ENCODE measurements at regions not wholly inside any gene's neighbourhood (a gene's known extent, or its start where the extent isn't known, plus 50 kb on each side); places are given as distances from the start of the nearest gene placed in this dataset.

DNA sequence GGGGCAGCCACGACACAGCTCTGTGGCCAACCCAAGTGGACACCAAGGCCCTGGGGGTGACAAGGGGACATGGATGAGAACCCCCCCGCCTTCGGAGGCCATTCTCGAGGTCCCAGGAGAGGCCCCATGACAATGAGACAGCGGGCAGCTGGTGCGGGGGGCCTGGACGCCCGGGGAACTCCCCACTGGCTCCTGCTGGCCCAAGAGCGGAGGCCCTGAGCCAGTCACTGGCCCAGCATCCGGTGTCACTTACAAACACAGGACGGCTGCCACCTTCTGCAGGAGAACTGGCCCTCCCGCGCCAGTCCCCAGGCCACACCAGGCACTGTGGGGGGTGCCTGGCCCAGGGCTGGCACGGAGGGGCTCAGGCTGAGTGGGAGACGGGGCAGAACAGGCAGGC lies 51.4 kb downstream of the NCOR2 start:
- ChIA-PET CTCF (no interaction called here), POLR2A (ENCODE audit: unreplicated experiment) (no interaction called here)
- H3K9me3 ChIP-seq (ENCODE audit: low read length), result no peaks in the 10 kb centered on the region
- ATAC-seq (no peak), DNase-seq (no peak)
- no peaks in the 10 kb centered on the region for H3K36me3 ChIP-seq (ENCODE audit: low read depth, low read length)
- H3K79me2 ChIP-seq (ENCODE audit: low read length), result peaks cover 77% of the 10 kb centered on the region
- no peak overlapping the region for H3K4me3 ChIP-seq (ENCODE audit: low read length)
- intact Hi-C loops (cut with micrococcal nuclease), result loop anchor here (5.0 kb wide), 1 partner anchor 231 kb away; no protein-coding TSS in a partner anchor
- H3K4me1 ChIP-seq (ENCODE audit: insufficient read depth, low read length), result peaks cover 68% of the 10 kb centered on the region
- H3K9me2 ChIP-seq (replicated peaks; ENCODE audit: low read length), result no peaks in the 10 kb centered on the region
- peaks cover 25% of the 10 kb centered on the region; the same call in 1 of the 2 replicates for H4K20me1 ChIP-seq (ENCODE audit: low read length)
- H3K27ac ChIP-seq (ENCODE audit: low read length), result no peak overlapping the region
- no peaks in the 10 kb centered on the region for H3K27me3 ChIP-seq (ENCODE audit: low read length)
- no peak overlapping the region for H2AFZ ChIP-seq (ENCODE audit: low read length)
- TF ChIP-seq, protein P1, sequence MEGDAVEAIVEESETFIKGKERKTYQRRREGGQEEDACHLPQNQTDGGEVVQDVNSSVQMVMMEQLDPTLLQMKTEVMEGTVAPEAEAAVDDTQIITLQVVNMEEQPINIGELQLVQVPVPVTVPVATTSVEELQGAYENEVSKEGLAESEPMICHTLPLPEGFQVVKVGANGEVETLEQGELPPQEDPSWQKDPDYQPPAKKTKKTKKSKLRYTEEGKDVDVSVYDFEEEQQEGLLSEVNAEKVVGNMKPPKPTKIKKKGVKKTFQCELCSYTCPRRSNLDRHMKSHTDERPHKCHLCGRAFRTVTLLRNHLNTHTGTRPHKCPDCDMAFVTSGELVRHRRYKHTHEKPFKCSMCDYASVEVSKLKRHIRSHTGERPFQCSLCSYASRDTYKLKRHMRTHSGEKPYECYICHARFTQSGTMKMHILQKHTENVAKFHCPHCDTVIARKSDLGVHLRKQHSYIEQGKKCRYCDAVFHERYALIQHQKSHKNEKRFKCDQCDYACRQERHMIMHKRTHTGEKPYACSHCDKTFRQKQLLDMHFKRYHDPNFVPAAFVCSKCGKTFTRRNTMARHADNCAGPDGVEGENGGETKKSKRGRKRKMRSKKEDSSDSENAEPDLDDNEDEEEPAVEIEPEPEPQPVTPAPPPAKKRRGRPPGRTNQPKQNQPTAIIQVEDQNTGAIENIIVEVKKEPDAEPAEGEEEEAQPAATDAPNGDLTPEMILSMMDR (conservative IDR thresholded peaks at IDR 0.05; ENCODE audit: low read depth, low read length), result no peak
- no peak for TF ChIP-seq EZH2phosphoT487 (IDR thresholded peaks at IDR 0.05; ENCODE audit: borderline replicate concordance, low read length)
- no peak for TF ChIP-seq EZH2 (IDR thresholded peaks at IDR 0.05; ENCODE audit: low read length, unreplicated experiment)
- H3K4me2 ChIP-seq (ENCODE audit: low read length), result no peak overlapping the region
- no peak overlapping the region for H3K9ac ChIP-seq (ENCODE audit: low read length)
- BruUV-seq (replicated peaks), result no TSS peak
- peaks cover 7% of the 10 kb centered on the region for H3F3A ChIP-seq (ENCODE audit: low read length, unreplicated experiment)

DNA sequence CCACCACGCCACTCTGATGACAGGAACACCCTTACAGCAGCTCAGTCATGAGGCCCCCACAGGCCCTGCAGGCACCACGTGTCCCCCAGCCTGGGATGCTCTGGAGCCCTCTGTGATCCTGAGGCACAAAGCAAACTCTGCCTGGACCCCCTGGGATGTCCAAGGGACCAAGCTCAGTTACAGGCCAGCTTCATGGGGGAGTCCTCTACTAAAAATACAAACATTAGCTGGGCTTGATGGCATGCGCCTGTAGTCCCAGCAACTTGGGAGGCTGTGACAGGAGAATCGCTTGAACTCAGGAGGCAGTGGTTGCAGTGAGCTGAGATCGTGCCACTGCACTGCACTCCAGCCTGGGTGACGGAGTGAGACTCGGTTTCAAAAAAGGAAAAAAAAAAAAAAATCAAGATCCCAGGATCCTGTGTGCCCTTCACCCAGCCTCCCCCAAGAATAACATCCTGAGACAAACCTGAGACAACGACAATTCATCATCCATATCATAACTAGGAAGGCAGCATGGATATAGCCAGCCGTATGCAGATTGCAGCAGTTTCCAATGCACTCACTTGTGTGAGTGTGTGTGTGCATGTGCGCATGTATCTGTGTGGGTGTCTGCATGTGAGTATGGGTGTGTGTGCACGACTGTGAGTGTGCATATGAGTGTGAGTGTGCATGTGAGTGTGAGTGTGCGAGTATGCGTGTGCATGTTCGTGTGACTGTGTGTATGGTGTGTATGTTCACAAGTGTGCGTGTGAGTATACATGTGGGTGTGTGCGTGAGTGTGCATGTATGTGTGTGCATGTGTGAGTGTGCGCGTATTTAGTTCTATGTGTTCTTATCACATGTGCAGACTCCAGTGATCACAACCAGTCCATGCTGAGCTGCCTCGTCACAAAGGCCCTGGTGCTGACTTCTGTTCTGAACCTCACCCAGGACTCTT lies 52.1 kb downstream of the NCOR2 start:
- ATAC-seq (no peak), DNase-seq (no peak)
- peaks cover 21% of the 10 kb centered on the region; the same call in 1 of the 2 replicates for H4K20me1 ChIP-seq (ENCODE audit: low read length)
- H2AFZ ChIP-seq (ENCODE audit: low read length), result no peak overlapping the region
- H3K9me3 ChIP-seq (ENCODE audit: low read length), result no peaks in the 10 kb centered on the region
- H3K36me3 ChIP-seq (ENCODE audit: low read depth, low read length), result no peaks in the 10 kb centered on the region
- no peak overlapping the region for H3K9ac ChIP-seq (ENCODE audit: low read length)
- H3K9me2 ChIP-seq (replicated peaks; ENCODE audit: low read length), result no peaks in the 10 kb centered on the region
- no peak overlapping the region for H3K27ac ChIP-seq (ENCODE audit: low read length)
- no peak overlapping the region for H3K4me2 ChIP-seq (ENCODE audit: low read length)
- no TSS peak for BruUV-seq (replicated peaks)
- H3K4me3 ChIP-seq (ENCODE audit: low read length), result no peak overlapping the region
- H3K79me2 ChIP-seq (ENCODE audit: low read length), result peaks cover 76% of the 10 kb centered on the region
- POLR2A ChIA-PET (ENCODE audit: unreplicated experiment), result no interaction called here
- CTCF ChIA-PET, result no interaction called here
- TF ChIP-seq EZH2 (IDR thresholded peaks at IDR 0.05; ENCODE audit: low read length, unreplicated experiment) (no peak), EZH2phosphoT487 (IDR thresholded peaks at IDR 0.05; ENCODE audit: borderline replicate concordance, low read length) (no peak)
- TF ChIP-seq, protein P1 (conservative IDR thresholded peaks at IDR 0.05; ENCODE audit: low read depth, low read length), result no peak
- no peaks in the 10 kb centered on the region for H3K27me3 ChIP-seq (ENCODE audit: low read length)
- peaks cover 7% of the 10 kb centered on the region for H3F3A ChIP-seq (ENCODE audit: low read length, unreplicated experiment)
- peaks cover 61% of the 10 kb centered on the region for H3K4me1 ChIP-seq (ENCODE audit: insufficient read depth, low read length)
- intact Hi-C loops (cut with micrococcal nuclease), result loop anchor here (5.0 kb wide), 1 partner anchor 232 kb away; no protein-coding TSS in a partner anchor

Data from PC-3 (cell line).